NAMALWA (cell line): ENCODE measurements at regions not wholly inside any gene's neighbourhood (a gene's known extent, or its start where the extent isn't known, plus 50 kb on each side); places are given as distances from the start of the nearest gene placed in this dataset.
"Not testable (repeated sequence)": the region's sequence is repeated elsewhere in the genome, so short reads cannot be mapped to it uniquely, and the experiment has no call there.

Experiments used
- DNase-seq: peaks from one replicate; pipeline ENCODE4 v3.0.0-alpha.2; 2015; ENCODE audit warnings: low spot score

DNA sequence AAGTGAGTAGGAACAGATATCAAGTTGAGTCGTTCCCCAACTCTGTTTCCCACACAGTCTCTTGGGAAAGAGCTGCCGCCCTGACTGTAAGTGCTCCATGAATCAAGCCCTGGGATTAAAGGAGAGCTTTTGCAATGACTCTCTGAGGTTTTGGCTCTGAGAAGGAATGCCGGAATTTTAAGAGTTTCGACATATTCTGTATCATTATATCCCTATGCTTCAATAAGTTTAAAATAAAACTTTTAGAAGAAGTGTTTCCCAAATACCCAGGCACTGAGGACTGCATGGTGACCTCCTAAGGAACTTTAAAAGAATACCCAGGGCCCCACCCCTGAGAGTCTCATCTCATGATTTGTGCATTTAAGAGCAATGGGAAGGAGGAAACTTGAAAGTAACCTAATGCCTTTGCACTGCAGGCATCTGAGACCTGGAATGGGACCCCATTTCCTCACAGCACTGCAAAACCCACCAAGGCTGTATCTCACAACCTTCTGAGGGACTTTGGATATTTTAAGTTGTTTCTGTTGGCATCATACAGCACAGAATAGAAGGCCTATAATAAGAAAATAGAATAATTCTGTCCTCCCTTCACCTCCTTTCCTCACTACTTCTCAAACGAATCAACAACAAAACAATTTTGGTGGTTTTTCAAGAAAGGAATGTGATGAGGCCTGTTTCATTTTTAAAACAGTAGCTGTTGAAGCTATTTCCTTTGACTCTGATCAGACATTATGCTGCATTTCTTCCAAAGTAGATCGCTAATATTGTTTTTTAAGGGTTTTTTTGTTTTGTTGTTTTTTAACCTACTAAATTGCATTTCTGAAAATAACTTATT is 121.2 kb downstream of the GASK1B start:
- no peak for DNase-seq

GRCh38 chr4:158050942-158051341 is 121.9 kb downstream of the GASK1B start:
- DNase-seq, result no peak

GRCh38 chr4:158046345-158046744 is 126.5 kb downstream of the GASK1B start:
- DNase-seq, result no peak

DNA sequence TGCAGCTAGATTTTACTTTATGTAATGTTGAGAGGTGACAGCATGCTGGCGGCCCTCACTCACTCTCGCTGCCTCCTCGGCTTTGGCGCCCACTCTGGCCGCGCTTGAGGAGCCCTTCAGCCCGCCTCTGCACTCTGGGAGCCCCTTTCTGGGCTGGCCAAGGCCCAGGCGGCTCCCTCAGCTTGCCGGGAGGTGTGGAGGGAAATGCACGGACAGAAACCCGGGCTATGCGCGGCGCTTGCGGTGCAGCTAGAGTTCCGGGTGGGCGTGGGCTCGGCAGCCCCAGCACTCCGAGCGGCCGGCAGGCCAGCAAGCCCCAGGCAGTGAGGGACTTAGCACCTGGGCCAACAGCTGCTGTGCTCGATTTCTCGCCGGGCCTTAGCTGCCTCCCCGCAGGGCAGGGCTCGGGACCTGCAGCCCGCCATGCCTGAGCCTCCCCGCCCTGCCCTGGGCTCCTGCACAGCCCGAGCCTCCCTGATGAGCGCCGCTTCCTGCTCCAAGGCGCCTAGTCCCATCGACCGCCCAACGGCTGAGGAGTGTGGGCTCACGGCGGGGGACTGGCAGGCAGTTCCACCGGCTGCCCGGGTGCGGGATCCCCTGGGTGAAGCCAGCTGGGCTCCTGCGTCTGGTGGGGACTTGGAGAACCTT is 128.7 kb downstream of the GASK1B start:
- no peak for DNase-seq

GRCh38 chr4:158042591-158043030 is 130.2 kb downstream of the GASK1B start:
- DNase-seq, result no peak

DNA sequence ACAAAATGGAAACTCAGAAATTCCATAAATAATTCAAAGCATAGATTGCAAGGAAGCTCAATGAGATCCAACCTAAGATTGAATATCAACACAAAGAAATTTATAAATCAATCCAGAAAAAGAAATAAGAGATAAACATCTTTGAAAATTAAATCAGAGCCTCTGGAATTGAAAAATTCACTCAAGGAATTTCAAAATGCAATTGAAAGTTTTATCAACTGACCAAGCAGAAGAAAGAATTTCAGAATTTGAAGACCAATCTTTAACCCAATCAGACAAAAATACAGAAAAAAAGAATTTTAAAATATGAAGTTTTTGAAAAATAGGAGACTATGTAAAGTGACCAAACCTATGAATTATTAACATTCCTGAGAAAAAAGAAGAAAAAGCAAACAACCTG is 134.1 kb downstream of the GASK1B start:
- no peak for DNase-seq

DNA sequence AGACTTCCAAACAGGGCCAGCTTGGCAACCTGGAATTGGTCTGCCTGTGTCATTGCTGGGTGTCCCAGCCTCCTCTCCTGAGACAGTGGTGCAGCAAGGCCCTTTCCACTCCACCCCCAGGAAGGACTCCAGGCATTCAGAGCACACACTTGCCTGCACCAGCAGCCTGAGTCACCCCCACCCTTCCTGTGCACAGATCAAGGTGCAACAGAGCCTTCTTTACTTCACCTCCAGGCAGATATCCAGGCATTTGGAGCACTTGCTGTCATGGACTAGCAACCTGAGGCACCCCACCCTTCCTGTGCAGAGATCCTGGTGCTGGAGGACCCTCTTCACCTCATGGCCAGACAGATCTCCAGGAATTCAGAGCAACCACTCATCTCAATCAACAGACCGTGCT is 135.8 kb downstream of the GASK1B start:
- no peak for DNase-seq

DNA sequence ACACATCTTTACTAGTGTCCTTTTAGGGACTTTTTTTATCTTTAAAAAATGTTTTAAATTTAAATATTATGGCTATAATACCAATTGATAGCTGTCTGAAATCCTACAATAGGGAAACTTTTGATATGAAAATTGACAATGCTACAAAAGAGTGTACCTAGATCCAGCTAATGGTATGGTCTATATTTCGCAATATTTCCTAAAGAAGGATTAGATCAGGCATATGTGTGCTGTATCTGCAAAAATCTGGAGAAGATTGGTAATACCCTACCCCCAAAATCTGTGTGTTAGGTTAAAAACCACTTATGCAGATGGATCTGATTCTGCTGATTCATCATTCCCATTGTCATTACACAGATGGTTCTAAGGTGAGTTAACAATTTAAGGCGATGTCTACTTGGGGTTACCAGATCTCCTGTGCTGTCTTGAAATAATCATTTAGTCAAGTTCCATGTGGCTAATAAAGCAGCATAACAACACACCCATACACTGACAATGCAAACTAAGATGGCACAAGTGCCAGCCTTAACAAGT is 137.1 kb downstream of the GASK1B start:
- DNase-seq, result no peak

DNA sequence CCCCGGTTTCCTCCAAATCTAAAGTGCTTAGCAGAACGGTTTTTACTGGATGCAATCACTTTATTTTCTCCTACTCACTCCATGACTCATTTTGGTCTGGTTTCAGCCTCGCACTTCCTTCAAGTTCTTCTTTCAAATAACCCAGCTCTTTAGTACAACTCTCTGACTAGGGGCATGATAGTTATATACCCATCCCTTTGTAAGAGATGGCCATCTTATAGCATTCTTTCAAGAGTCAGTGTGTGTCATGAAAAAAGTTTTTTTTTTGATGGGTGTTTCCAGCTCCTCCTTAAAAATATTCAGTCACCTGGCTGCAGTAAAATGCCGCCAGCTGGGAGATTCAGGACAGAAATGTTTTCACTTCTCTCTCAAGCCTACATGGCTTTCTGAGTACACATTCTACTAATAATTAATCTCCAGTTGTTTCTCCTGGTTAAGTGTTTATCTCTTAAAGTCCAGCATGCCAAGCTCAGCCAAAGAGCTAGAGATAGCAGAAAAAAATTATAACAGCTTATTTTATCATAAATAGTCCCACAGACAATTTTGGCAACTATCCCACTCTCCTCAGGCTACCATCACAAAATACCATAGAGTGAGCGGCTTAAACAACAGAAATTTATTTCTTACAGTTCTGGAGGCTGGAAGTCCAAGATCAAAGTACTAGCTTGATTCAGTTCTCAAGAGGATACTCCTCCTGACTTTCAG is 139.3 kb downstream of the GASK1B start:
- no peak for DNase-seq

GRCh38 chr4:158032733-158033415 is 140.0 kb downstream of the GASK1B start:
- no peak for DNase-seq

GRCh38 chr4:158028381-158028780 is 144.4 kb downstream of the GASK1B start:
- DNase-seq, result not testable (repeated sequence)

GRCh38 chr4:158025131-158025530 is 147.7 kb downstream of the GASK1B start:
- no peak for DNase-seq

GRCh38 chr4:158020734-158021346 is 152.0 kb downstream of the GASK1B start:
- no peak for DNase-seq

DNA sequence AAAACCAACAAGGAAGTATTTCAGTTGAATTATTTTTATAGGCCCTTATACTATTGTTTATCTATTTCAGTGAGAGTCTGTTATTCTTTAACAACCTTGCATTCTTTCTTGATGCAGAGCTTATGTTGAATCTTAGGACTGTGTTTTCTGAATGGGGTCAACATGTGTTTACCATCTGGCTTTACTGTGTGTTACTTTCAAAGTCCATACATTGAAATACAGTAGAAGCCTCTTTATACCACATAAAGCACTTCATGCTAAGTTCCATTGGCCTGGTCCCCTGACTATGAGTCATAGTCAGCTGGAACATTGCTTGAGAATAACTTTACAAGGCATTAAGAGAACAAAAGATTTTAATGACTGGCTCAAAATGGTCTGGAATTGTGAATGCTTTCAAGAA is 152.6 kb downstream of the GASK1B start:
- no peak for DNase-seq

GRCh38 chr4:158018831-158019230 is 154.0 kb downstream of the GASK1B start:
- no peak for DNase-seq

- DNase-seq, result no peak
Measured at GRCh38 chr4:158018221-158018830, 154.5 kb downstream of the GASK1B start.

DNA sequence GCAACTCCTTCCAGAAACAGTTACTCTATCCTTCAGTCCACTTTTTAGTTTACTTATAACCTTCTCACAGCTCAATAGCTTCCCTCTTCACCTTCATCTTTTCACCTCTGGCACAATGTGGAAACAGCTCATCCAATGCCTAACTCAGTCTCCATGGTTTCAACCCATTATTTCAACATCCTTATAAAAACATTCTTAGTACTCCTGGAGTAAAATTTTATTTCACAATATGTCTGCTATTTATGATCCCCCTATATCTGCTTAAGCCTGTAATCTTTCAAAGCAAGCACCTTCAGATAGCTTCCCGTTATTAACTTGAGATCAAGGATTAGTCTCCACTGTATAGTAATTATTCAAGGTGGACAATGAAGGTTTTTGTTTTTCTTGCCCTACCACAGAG is 156.3 kb downstream of the GASK1B start:
- no peak for DNase-seq

DNA sequence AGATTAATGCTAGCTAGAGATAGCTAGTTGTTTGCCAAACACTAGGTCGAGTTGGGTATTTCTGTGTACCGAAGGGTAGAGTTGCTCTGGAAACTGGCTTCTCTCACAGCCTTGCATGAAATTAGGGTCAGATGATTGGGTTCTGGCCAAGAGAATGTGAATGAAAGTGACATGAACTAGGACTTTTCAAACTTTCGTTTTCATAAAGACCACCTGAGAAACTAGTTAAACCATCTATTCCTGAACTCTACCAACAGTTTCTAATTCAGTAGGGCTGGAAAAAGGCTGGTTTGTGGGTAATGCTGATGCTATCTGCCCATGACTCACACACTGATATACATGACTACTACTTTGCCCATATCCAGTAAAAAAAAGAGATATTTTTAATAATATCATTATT is 157.6 kb downstream of the GASK1B start:
- no peak for DNase-seq

GRCh38 chr4:158013858-158014257 is 159.0 kb downstream of the GASK1B start:
- DNase-seq, result no peak

GRCh38 chr4:158010361-158010760 is 162.5 kb downstream of the GASK1B start:
- no peak for DNase-seq

GRCh38 chr4:158008551-158009218 is 164.1 kb downstream of the GASK1B start:
- DNase-seq, result no peak
